H9 (cell line): ENCODE measurements at regions not wholly inside any gene's neighbourhood (a gene's known extent, or its start where the extent isn't known, plus 50 kb on each side); places are given as distances from the start of the nearest gene placed in this dataset.

Experiments used
- DNase-seq: peaks from one replicate; pipeline ENCODE4 v3.0.0-alpha.2; 2017
- H2AFZ ChIP-seq: one replicate; pipeline ENCODE4 v1.6.1; 2013; ENCODE audit warnings: mild to moderate bottlenecking, low read length, control low read depth, moderate library complexity
- H2AK5ac ChIP-seq: 2 replicates; pipeline ENCODE4 v1.6.1; 2013; ENCODE audit warnings: low read length, control low read depth, mixed read lengths; ENCODE audit not compliant: insufficient read length
- H2BK120ac ChIP-seq: one replicate; pipeline ENCODE4 v1.6.1; 2013; ENCODE audit warnings: low read depth, mild to moderate bottlenecking, low read length, control low read depth, inconsistent platforms; ENCODE audit not compliant: poor library complexity, severe bottlenecking
- H2BK12ac ChIP-seq: 2 replicates; pipeline ENCODE4 v1.6.1; 2013; ENCODE audit warnings: low read length, control low read depth, mixed read lengths, low read depth; ENCODE audit not compliant: insufficient read length
- H2BK15ac ChIP-seq: 2 replicates; pipeline ENCODE4 v1.6.1; 2013; ENCODE audit warnings: low read depth, low read length, control low read depth
- H2BK20ac ChIP-seq: one replicate; pipeline ENCODE4 v1.6.1; 2013; ENCODE audit warnings: low read depth, mild to moderate bottlenecking, low read length, control low read depth, inconsistent platforms; ENCODE audit not compliant: poor library complexity, severe bottlenecking
- H2BK5ac ChIP-seq: 2 replicates; pipeline ENCODE4 v1.6.1; 2013; ENCODE audit warnings: low read length, control low read depth, mixed read lengths; ENCODE audit not compliant: insufficient read length
- H3K14ac ChIP-seq: 2 replicates; pipeline ENCODE4 v1.6.1; 2013; ENCODE audit warnings: low read length, control low read depth; ENCODE audit not compliant: insufficient read depth
- H3K18ac ChIP-seq: 2 replicates; pipeline ENCODE4 v1.6.1; 2013; ENCODE audit warnings: low read depth, mild to moderate bottlenecking, mixed read lengths, low read length, control low read depth; ENCODE audit not compliant: insufficient read length
- H3K23ac ChIP-seq: 2 replicates; pipeline ENCODE4 v1.6.1; 2013; ENCODE audit warnings: low read length, control low read depth, mixed read lengths, low read depth; ENCODE audit not compliant: insufficient read length
- H3K23me2 ChIP-seq: 2 replicates; pipeline ENCODE4 v1.6.1; 2013; ENCODE audit warnings: low read depth, mild to moderate bottlenecking, mixed read lengths, low read length, control low read depth; ENCODE audit not compliant: insufficient read length, poor library complexity, severe bottlenecking
- H3K27ac ChIP-seq: 2 replicates; pipeline ENCODE4 v1.5.1; 2013; ENCODE audit warnings: low read length, control low read depth, mixed read lengths, low read depth; ENCODE audit not compliant: insufficient read length
- H3K27me3 ChIP-seq: 2 replicates; pipeline ENCODE4 v1.6.1; 2013; ENCODE audit warnings: low read length, control low read depth, inconsistent platforms; ENCODE audit not compliant: insufficient read depth
- H3K4ac ChIP-seq: 2 replicates; pipeline ENCODE4 v1.6.1; 2013; ENCODE audit warnings: low read depth, mild to moderate bottlenecking, control low read depth, inconsistent platforms, low read length, moderate library complexity
- H3K4me1 ChIP-seq: 2 replicates; pipeline ENCODE4 v1.6.1; 2013; ENCODE audit warnings: low read length, control low read depth, inconsistent platforms; ENCODE audit not compliant: insufficient read depth
- H3K4me2 ChIP-seq: 2 replicates; pipeline ENCODE4 v1.6.1; 2013; ENCODE audit warnings: low read length, control low read depth, mixed read lengths; ENCODE audit not compliant: insufficient read length, insufficient read depth
- H3K56ac ChIP-seq: 2 replicates; pipeline ENCODE4 v1.6.1; 2013; ENCODE audit warnings: low read depth, mild to moderate bottlenecking, mixed read lengths, low read length, control low read depth; ENCODE audit not compliant: insufficient read length
- H3K79me1 ChIP-seq: 2 replicates; pipeline ENCODE4 v1.6.1; 2013; ENCODE audit warnings: low read depth, mild to moderate bottlenecking, moderate library complexity, low read length, control low read depth, inconsistent platforms; ENCODE audit not compliant: insufficient read depth, poor library complexity, severe bottlenecking
- H3K79me2 ChIP-seq: 2 replicates; pipeline ENCODE4 v1.6.1; 2013; ENCODE audit warnings: low read length, control low read depth, inconsistent platforms; ENCODE audit not compliant: insufficient read depth
- H3K9ac ChIP-seq: 2 replicates; pipeline ENCODE4 v1.6.1; 2013; ENCODE audit warnings: low read length, control low read depth, mixed read lengths; ENCODE audit not compliant: insufficient read length; ENCODE audit errors: extremely low read depth
- H3K9me3 ChIP-seq: one replicate; pipeline ENCODE4 v1.6.1; 2013; ENCODE audit warnings: low read depth, low read length, inconsistent platforms; ENCODE audit not compliant: control insufficient read depth
- H3T11ph ChIP-seq: one replicate; pipeline ENCODE4 v1.6.1; 2013; ENCODE audit warnings: mild to moderate bottlenecking, low read length, control low read depth, inconsistent platforms
- H4K20me1 ChIP-seq: one replicate; pipeline ENCODE4 v1.6.1; 2013; ENCODE audit not compliant: control insufficient read depth, insufficient read length, insufficient read depth
- H4K5ac ChIP-seq: 2 replicates; pipeline ENCODE4 v1.6.1; 2013; ENCODE audit warnings: low read depth, mild to moderate bottlenecking, mixed read lengths, low read length, control low read depth; ENCODE audit not compliant: insufficient read length
- H4K8ac ChIP-seq: replicated peaks from 2 replicates; pipeline ENCODE4 v1.6.1; 2013; ENCODE audit warnings: low read length, control low read depth, mixed read lengths, low read depth; ENCODE audit not compliant: insufficient read length
- H4K91ac ChIP-seq: 2 replicates; pipeline ENCODE4 v1.6.1; 2013; ENCODE audit warnings: low read depth, mild to moderate bottlenecking, moderate library complexity, mixed read lengths, low read length, control low read depth; ENCODE audit not compliant: insufficient read length
- H3K27ac Mint-ChIP-seq, 3 experiments: 2 replicates in 2 of 3; 3 replicates in 1 of 3; pipeline ENCODE4 v1.8.0; 2020 to 2021; ENCODE audit warnings: mixed read lengths in 3 of 3, mild to moderate bottlenecking in 1 of 3, moderate library complexity in 1 of 3
- H3K27me3 Mint-ChIP-seq: 2 replicates; pipeline ENCODE4 v1.8.0; 2021; ENCODE audit warnings: low read depth, mild to moderate bottlenecking, moderate library complexity, mixed read lengths
- H3K36me3 Mint-ChIP-seq, 3 experiments: 2 replicates in 2 of 3; 3 replicates in 1 of 3; pipeline ENCODE4 v1.8.0; 2020 to 2021; ENCODE audit warnings: low read depth in 3 of 3, mixed read lengths in 3 of 3; ENCODE audit not compliant: insufficient read depth in 1 of 3
- H3K4me1 Mint-ChIP-seq, 2 experiments: 2 replicates each; pipeline ENCODE4 v1.8.0; 2020; ENCODE audit warnings: mixed read lengths in 2 of 2
- H3K4me3 Mint-ChIP-seq, 2 experiments: 2 replicates in 1 of 2; 3 replicates in 1 of 2; pipeline ENCODE4 v1.8.0; 2020 to 2021; ENCODE audit warnings: mild to moderate bottlenecking in 2 of 2, mixed read lengths in 2 of 2, moderate library complexity in 1 of 2
- H3K9me3 Mint-ChIP-seq, 2 experiments: 2 replicates in 1 of 2; 3 replicates in 1 of 2; pipeline ENCODE4 v1.8.0; 2020; ENCODE audit warnings: mild to moderate bottlenecking in 2 of 2, mixed read lengths in 2 of 2, moderate library complexity in 1 of 2
- WGBS: extraction: QIAGEN DNeasy Blood & Tissue Kit; methylation state at CpG from one replicate; pipeline ENCODE4 v1.1.7; 2013; ENCODE audit warnings: missing lambda C conversion rate, low lambda C conversion rate, mixed read lengths; ENCODE audit not compliant: insufficient read length; ENCODE audit errors: extremely low coverage; 5-methylcytosine and 5-hydroxymethylcytosine counted together
- TF ChIP-seq, protein P1 (sequence below): fragments of 200-600 bp; sonication (generic); conservative IDR thresholded peaks from 3 replicates; pipeline ENCODE4 v1.8.0; 2021; ENCODE audit warnings: antibody characterized with exemption, mild to moderate bottlenecking

DNA sequence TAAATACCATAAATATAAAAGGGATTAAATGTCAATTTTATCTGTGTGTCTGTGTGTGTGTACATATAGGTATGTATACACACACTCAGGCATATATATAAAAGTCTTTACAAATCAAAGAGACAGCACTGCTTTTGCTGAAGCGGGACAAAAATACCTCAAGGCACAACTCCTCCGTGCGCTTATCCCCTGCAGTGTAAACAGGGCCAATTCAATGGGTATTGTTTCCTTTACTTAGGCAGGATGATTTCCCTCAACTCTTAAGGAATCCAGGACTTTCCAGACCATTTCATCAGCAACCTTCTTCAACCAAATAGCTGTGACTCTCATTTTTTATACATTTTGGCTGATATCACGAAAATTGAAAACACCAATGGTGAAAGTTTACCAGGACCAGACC is 227.7 kb downstream of the CRPPA start:
- peak overlapping the region in 1 of 3 experiments; percentile 39; a peak in 1 of 7 replicates for H3K27ac Mint-ChIP-seq

More for the DNA sequence above, 227.7 kb downstream of the CRPPA start:
- no peaks in the 10 kb centered on the region for H3K79me1 ChIP-seq
- Mint-ChIP-seq H3K36me3 (no peaks in the 10 kb centered on the region; a peak in 1 of 7 replicates), H3K4me3 (no peak overlapping the region), H3K9me3 (no peaks in the 10 kb centered on the region; a peak in 1 of 5 replicates), H3K4me1 (peaks cover 14% of the 10 kb centered on the region in 2 experiments), H3K27me3 (no peaks in the 10 kb centered on the region)
- H2BK12ac ChIP-seq, result no peak overlapping the region
- H2AK5ac ChIP-seq, result no peak overlapping the region
- H3K9ac ChIP-seq, result no peak overlapping the region
- H4K91ac ChIP-seq, result no peak overlapping the region
- no peak overlapping the region for H3K4me2 ChIP-seq
- H3K9me3 ChIP-seq, result no peaks in the 10 kb centered on the region
- no peak overlapping the region for H3K14ac ChIP-seq
- no peak overlapping the region for H2BK120ac ChIP-seq
- no peak for DNase-seq
- no peak overlapping the region for H2BK15ac ChIP-seq
- no peak overlapping the region for H3T11ph ChIP-seq
- H3K79me2 ChIP-seq, result no peaks in the 10 kb centered on the region
- no peaks in the 10 kb centered on the region for H3K4me1 ChIP-seq
- no CpG with 5 or more reads among the region's 4 CpGs for WGBS
- no peak overlapping the region for H4K8ac ChIP-seq
- no peaks in the 10 kb centered on the region for H3K23me2 ChIP-seq
- no peak overlapping the region for H3K4ac ChIP-seq
- no peaks in the 10 kb centered on the region for H4K20me1 ChIP-seq
- H3K18ac ChIP-seq, result no peak overlapping the region
- no peak overlapping the region for H3K56ac ChIP-seq
- no peak overlapping the region for H2AFZ ChIP-seq
- no peak overlapping the region for H3K27ac ChIP-seq
- H2BK5ac ChIP-seq, result no peak overlapping the region
- no peak overlapping the region for H2BK20ac ChIP-seq
- H3K23ac ChIP-seq, result no peak overlapping the region
- no peak overlapping the region for H4K5ac ChIP-seq
- TF ChIP-seq, protein P1, sequence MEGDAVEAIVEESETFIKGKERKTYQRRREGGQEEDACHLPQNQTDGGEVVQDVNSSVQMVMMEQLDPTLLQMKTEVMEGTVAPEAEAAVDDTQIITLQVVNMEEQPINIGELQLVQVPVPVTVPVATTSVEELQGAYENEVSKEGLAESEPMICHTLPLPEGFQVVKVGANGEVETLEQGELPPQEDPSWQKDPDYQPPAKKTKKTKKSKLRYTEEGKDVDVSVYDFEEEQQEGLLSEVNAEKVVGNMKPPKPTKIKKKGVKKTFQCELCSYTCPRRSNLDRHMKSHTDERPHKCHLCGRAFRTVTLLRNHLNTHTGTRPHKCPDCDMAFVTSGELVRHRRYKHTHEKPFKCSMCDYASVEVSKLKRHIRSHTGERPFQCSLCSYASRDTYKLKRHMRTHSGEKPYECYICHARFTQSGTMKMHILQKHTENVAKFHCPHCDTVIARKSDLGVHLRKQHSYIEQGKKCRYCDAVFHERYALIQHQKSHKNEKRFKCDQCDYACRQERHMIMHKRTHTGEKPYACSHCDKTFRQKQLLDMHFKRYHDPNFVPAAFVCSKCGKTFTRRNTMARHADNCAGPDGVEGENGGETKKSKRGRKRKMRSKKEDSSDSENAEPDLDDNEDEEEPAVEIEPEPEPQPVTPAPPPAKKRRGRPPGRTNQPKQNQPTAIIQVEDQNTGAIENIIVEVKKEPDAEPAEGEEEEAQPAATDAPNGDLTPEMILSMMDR, result no peak
- H3K27me3 ChIP-seq, result no peaks in the 10 kb centered on the region
